GM23338 (cell line): ENCODE measurements at regions not wholly inside any gene's neighbourhood (a gene's known extent, or its start where the extent isn't known, plus 50 kb on each side); places are given as distances from the start of the nearest gene placed in this dataset.

Source experiments
- ATAC-seq: fragments of 200-7000 bp; cut with Tn5 transposase; 3 replicates; pipeline ENCODE4 v1.9.1; 2020
- DNase-seq: peaks from one replicate; pipeline ENCODE4 v3.0.0-alpha.2; 2015; ENCODE audit warnings: low spot score
- H2AFZ ChIP-seq: fragments of 200-600 bp; sonication (generic); 2 replicates; pipeline ENCODE4 v1.8.0; 2016; ENCODE audit warnings: antibody characterized with exemption, mild to moderate bottlenecking, moderate library complexity
- H3F3A ChIP-seq: fragments of 200-600 bp; sonication (generic); replicated peaks from 2 replicates; pipeline ENCODE4 v1.8.0; 2017; ENCODE audit warnings: antibody characterized with exemption, mixed run types, low read depth
- H3K27ac ChIP-seq: fragments of 200-600 bp; sonication (generic); 2 replicates; pipeline ENCODE4 v1.6.1; 2016; ENCODE audit warnings: low read depth
- H3K27me3 ChIP-seq: fragments of 200-600 bp; sonication (generic); 2 replicates; pipeline ENCODE4 v1.8.0; 2016; ENCODE audit warnings: mild to moderate bottlenecking, mixed run types, moderate library complexity; ENCODE audit not compliant: insufficient read depth
- H3K36me3 ChIP-seq: fragments of 200-600 bp; sonication (generic); 2 replicates; pipeline ENCODE4 v1.8.0; 2016; ENCODE audit warnings: mild to moderate bottlenecking; ENCODE audit not compliant: insufficient read depth
- H3K4me1 ChIP-seq: fragments of 200-600 bp; sonication (generic); 2 replicates; pipeline ENCODE4 v1.8.0; 2016; ENCODE audit warnings: mild to moderate bottlenecking, moderate library complexity; ENCODE audit not compliant: insufficient read depth
- H3K4me2 ChIP-seq: fragments of 200-600 bp; sonication (generic); 2 replicates; pipeline ENCODE4 v1.7.1; 2017; ENCODE audit warnings: mixed run types
- H3K4me3 ChIP-seq: fragments of 200-600 bp; sonication (generic); 2 replicates; pipeline ENCODE4 v1.6.1; 2016; ENCODE audit warnings: mixed run types
- H3K79me2 ChIP-seq: fragments of 200-600 bp; sonication (generic); replicated peaks from 2 replicates; pipeline ENCODE4 v1.8.0; 2017; ENCODE audit warnings: mild to moderate bottlenecking; ENCODE audit not compliant: insufficient read depth
- H3K9me2 ChIP-seq: fragments of 200-600 bp; sonication (generic); 2 replicates; pipeline ENCODE4 v1.8.0; 2017; ENCODE audit not compliant: insufficient read depth
- H4K20me1 ChIP-seq: fragments of 200-600 bp; sonication (generic); replicated peaks from 2 replicates; pipeline ENCODE4 v1.8.0; 2017; ENCODE audit warnings: mild to moderate bottlenecking; ENCODE audit not compliant: insufficient read depth
- H3K27ac Mint-ChIP-seq: 2 replicates; pipeline ENCODE4 v1.8.0; 2020; ENCODE audit warnings: inconsistent platforms, mild to moderate bottlenecking, moderate library complexity, mixed read lengths
- H3K27me3 Mint-ChIP-seq: 3 replicates; pipeline ENCODE4 v1.8.0; 2022; ENCODE audit warnings: low read depth, mild to moderate bottlenecking, moderate library complexity, mixed read lengths, inconsistent platforms; ENCODE audit not compliant: insufficient read depth, poor library complexity
- H3K36me3 Mint-ChIP-seq: 3 replicates; pipeline ENCODE4 v1.8.0; 2021; ENCODE audit warnings: low read depth, mild to moderate bottlenecking, inconsistent platforms, moderate library complexity, mixed read lengths
- H3K4me1 Mint-ChIP-seq: 3 replicates; pipeline ENCODE4 v1.8.0; 2020; ENCODE audit warnings: mild to moderate bottlenecking, inconsistent platforms, mixed read lengths
- H3K4me3 Mint-ChIP-seq: 3 replicates; pipeline ENCODE4 v1.8.0; 2021; ENCODE audit warnings: moderate library complexity, mild to moderate bottlenecking, inconsistent platforms, mixed read lengths
- H3K9me3 Mint-ChIP-seq: 3 replicates; pipeline ENCODE4 v1.8.0; 2020; ENCODE audit warnings: moderate library complexity, mild to moderate bottlenecking, inconsistent platforms, mixed read lengths
- CREB1 ChIP-seq: fragments of 250-450 bp; sonication (Bioruptor Pico); IDR thresholded peaks from 2 replicates; pipeline ENCODE4 v1.5.0; 2020; ENCODE audit warnings: low read depth, mild to moderate bottlenecking, moderate library complexity
- EZH2 ChIP-seq: fragments of 200-600 bp; sonication (generic); IDR thresholded peaks from one replicate; pipeline ENCODE4 v1.8.0; 2017; ENCODE audit warnings: antibody characterized with exemption, mild to moderate bottlenecking, low read depth; ENCODE audit not compliant: unreplicated experiment
- EZH2phosphoT487 ChIP-seq: fragments of 200-600 bp; sonication (generic); IDR thresholded peaks from one replicate; pipeline ENCODE4 v1.8.1; 2018; ENCODE audit warnings: antibody characterized with exemption; ENCODE audit not compliant: unreplicated experiment
- JUNB ChIP-seq: IDR thresholded peaks from one replicate; pipeline ENCODE4 v1.6.1; 2016; ENCODE audit warnings: antibody characterized with exemption; ENCODE audit not compliant: unreplicated experiment
- NANOG ChIP-seq: IDR thresholded peaks from 2 replicates; pipeline ENCODE4 v1.6.1; 2016; ENCODE audit warnings: antibody characterized with exemption, borderline replicate concordance
- STAT1 ChIP-seq: IDR thresholded peaks from one replicate; pipeline ENCODE4 v1.6.1; 2016; ENCODE audit warnings: antibody characterized with exemption; ENCODE audit not compliant: unreplicated experiment
- ZNF331 ChIP-seq: fragments of 250-450 bp; sonication (Bioruptor Pico); IDR thresholded peaks from 2 replicates; pipeline ENCODE4 v1.5.0; 2020; ENCODE audit warnings: low read depth, mild to moderate bottlenecking, moderate library complexity
- TF ChIP-seq, protein P1 (sequence below): fragments of 250-450 bp; sonication (Bioruptor Pico); IDR thresholded peaks from 2 replicates; pipeline ENCODE4 v1.5.0; 2020; ENCODE audit warnings: mild to moderate bottlenecking, moderate library complexity

DNA sequence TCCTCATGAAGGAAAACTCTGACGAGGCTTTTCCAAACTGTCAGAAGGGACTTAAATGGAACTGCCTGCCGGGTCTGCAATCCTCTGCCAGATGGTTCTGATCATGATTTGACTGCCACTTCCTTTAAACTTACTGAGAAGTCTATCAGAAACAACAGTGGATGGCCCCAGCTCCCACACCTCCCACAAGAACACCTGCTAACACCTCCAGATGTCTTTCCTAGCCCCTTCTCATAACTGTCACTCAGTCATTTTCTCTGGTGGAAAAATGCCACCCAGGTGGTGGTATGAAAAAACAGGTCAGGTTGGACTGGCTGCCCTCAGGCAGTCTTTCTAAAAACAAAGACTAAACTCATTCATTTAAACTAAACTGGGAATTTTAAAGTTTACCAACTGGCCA lies 66.7 kb upstream of the ABCD3 start:
- Mint-ChIP-seq H3K9me3 (no peaks in the 10 kb centered on the region; the same call in 2 of the 3 replicates), H3K27me3 (peaks cover 1% of the 10 kb centered on the region), H3K36me3 (no peaks in the 10 kb centered on the region), H3K4me1 (no peaks in the 10 kb centered on the region), H3K27ac (no peak overlapping the region), H3K4me3 (no peak overlapping the region)
- ATAC-seq, result no peak
- H2AFZ ChIP-seq, result no peak overlapping the region
- no peak for DNase-seq
- no peak overlapping the region for H3K4me3 ChIP-seq
- H3K36me3 ChIP-seq, result no peaks in the 10 kb centered on the region
- H4K20me1 ChIP-seq, result no peaks in the 10 kb centered on the region
- no peaks in the 10 kb centered on the region for H3K9me2 ChIP-seq
- TF ChIP-seq CREB1, result no peak
- no peak for TF ChIP-seq NANOG
- no peaks in the 10 kb centered on the region for H3F3A ChIP-seq
- no peaks in the 10 kb centered on the region for H3K4me1 ChIP-seq
- no peak overlapping the region for H3K4me2 ChIP-seq
- no peaks in the 10 kb centered on the region for H3K79me2 ChIP-seq
- H3K27me3 ChIP-seq, result no peaks in the 10 kb centered on the region
- no peak overlapping the region for H3K27ac ChIP-seq

DNA sequence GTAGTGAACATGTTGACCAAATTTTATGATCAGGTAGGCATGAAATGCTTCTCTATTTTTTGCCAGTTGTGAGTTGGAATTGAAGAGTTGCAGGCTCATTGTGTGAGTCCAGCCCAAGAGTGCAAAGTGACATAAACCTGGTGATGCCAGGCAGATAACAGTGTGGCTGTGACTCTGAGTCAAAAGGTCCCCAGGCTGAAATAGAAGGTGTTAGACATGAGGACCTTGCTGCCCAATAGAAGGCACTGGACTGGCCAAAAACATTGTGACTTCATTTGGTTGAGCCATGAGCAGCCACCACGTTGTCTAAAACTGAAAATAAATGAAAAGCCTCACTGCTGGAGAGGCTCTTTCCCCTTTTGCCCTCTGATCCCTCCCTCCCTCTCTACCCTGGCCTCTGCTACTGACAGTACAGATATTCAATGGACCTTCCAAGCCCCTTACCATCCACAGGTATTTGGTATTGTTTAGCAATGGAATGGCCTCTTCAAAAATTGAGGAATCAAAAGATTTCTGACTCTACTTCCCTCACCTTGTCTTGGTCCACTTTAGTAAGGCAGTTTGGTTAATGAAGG lies 67.8 kb upstream of the ABCD3 start:
- no peaks in the 10 kb centered on the region for H3K36me3 ChIP-seq
- H3K27ac ChIP-seq, result no peak overlapping the region
- H3K27me3 ChIP-seq, result no peaks in the 10 kb centered on the region
- no peak overlapping the region for H3K4me3 ChIP-seq
- no peaks in the 10 kb centered on the region; the same call in 2 of the 3 replicates for H3K9me3 Mint-ChIP-seq
- no peak overlapping the region for H3K27ac Mint-ChIP-seq
- no peaks in the 10 kb centered on the region for H3K4me1 Mint-ChIP-seq
- no peak overlapping the region for H3K4me3 Mint-ChIP-seq
- no peak overlapping the region for H2AFZ ChIP-seq
- no peaks in the 10 kb centered on the region for H3K4me1 ChIP-seq
- TF ChIP-seq ZNF331 (CRISPR knock-in tag), result no peak
- H3K4me2 ChIP-seq, result no peak overlapping the region
- ATAC-seq (no peak), DNase-seq (no peak)
- H3K27me3 Mint-ChIP-seq, result peaks cover 1% of the 10 kb centered on the region
- no peaks in the 10 kb centered on the region for H3K9me2 ChIP-seq
- H3F3A ChIP-seq, result no peaks in the 10 kb centered on the region
- H3K36me3 Mint-ChIP-seq, result no peaks in the 10 kb centered on the region
- no peaks in the 10 kb centered on the region for H4K20me1 ChIP-seq
- no peaks in the 10 kb centered on the region for H3K79me2 ChIP-seq

DNA sequence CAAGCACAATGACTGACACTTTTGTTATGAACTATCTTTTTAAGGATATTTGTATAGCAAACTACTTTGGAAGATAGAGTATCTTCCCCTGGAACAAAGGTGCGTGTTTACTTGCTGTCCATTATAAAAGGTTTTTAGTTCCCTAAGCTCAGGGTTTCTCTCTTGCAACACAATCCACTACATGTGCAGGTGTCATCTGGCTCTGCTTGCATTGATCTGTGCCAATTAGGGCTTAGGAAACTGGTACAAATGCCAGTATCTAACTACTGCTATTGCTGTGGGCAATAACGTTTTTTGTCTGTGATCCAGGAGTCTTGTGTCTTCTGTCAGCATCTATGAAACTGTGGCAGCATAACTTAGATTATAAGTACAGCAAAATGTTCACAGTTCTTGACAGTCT lies 68.3 kb upstream of the ABCD3 start:
- no peaks in the 10 kb centered on the region for H3K9me2 ChIP-seq
- Mint-ChIP-seq H3K9me3 (no peaks in the 10 kb centered on the region; the same call in 2 of the 3 replicates), H3K4me3 (no peak overlapping the region), H3K27me3 (peaks cover 4% of the 10 kb centered on the region), H3K36me3 (no peaks in the 10 kb centered on the region), H3K27ac (no peak overlapping the region), H3K4me1 (no peaks in the 10 kb centered on the region)
- H3K27me3 ChIP-seq, result no peaks in the 10 kb centered on the region
- no peaks in the 10 kb centered on the region for H3F3A ChIP-seq
- no peak for DNase-seq
- H3K79me2 ChIP-seq, result no peaks in the 10 kb centered on the region
- no peaks in the 10 kb centered on the region for H3K4me1 ChIP-seq
- H2AFZ ChIP-seq, result no peak overlapping the region
- no peaks in the 10 kb centered on the region for H3K36me3 ChIP-seq
- no peak overlapping the region for H3K4me3 ChIP-seq
- H3K4me2 ChIP-seq, result no peak overlapping the region
- no peak for ATAC-seq
- no peaks in the 10 kb centered on the region for H4K20me1 ChIP-seq
- no peak overlapping the region for H3K27ac ChIP-seq
- TF ChIP-seq JUNB (no peak), EZH2 (no peak), STAT1 (no peak), CREB1 (no peak), ZNF331 (CRISPR knock-in tag) (no peak), NANOG (no peak), EZH2phosphoT487 (no peak)
- TF ChIP-seq, protein P1, sequence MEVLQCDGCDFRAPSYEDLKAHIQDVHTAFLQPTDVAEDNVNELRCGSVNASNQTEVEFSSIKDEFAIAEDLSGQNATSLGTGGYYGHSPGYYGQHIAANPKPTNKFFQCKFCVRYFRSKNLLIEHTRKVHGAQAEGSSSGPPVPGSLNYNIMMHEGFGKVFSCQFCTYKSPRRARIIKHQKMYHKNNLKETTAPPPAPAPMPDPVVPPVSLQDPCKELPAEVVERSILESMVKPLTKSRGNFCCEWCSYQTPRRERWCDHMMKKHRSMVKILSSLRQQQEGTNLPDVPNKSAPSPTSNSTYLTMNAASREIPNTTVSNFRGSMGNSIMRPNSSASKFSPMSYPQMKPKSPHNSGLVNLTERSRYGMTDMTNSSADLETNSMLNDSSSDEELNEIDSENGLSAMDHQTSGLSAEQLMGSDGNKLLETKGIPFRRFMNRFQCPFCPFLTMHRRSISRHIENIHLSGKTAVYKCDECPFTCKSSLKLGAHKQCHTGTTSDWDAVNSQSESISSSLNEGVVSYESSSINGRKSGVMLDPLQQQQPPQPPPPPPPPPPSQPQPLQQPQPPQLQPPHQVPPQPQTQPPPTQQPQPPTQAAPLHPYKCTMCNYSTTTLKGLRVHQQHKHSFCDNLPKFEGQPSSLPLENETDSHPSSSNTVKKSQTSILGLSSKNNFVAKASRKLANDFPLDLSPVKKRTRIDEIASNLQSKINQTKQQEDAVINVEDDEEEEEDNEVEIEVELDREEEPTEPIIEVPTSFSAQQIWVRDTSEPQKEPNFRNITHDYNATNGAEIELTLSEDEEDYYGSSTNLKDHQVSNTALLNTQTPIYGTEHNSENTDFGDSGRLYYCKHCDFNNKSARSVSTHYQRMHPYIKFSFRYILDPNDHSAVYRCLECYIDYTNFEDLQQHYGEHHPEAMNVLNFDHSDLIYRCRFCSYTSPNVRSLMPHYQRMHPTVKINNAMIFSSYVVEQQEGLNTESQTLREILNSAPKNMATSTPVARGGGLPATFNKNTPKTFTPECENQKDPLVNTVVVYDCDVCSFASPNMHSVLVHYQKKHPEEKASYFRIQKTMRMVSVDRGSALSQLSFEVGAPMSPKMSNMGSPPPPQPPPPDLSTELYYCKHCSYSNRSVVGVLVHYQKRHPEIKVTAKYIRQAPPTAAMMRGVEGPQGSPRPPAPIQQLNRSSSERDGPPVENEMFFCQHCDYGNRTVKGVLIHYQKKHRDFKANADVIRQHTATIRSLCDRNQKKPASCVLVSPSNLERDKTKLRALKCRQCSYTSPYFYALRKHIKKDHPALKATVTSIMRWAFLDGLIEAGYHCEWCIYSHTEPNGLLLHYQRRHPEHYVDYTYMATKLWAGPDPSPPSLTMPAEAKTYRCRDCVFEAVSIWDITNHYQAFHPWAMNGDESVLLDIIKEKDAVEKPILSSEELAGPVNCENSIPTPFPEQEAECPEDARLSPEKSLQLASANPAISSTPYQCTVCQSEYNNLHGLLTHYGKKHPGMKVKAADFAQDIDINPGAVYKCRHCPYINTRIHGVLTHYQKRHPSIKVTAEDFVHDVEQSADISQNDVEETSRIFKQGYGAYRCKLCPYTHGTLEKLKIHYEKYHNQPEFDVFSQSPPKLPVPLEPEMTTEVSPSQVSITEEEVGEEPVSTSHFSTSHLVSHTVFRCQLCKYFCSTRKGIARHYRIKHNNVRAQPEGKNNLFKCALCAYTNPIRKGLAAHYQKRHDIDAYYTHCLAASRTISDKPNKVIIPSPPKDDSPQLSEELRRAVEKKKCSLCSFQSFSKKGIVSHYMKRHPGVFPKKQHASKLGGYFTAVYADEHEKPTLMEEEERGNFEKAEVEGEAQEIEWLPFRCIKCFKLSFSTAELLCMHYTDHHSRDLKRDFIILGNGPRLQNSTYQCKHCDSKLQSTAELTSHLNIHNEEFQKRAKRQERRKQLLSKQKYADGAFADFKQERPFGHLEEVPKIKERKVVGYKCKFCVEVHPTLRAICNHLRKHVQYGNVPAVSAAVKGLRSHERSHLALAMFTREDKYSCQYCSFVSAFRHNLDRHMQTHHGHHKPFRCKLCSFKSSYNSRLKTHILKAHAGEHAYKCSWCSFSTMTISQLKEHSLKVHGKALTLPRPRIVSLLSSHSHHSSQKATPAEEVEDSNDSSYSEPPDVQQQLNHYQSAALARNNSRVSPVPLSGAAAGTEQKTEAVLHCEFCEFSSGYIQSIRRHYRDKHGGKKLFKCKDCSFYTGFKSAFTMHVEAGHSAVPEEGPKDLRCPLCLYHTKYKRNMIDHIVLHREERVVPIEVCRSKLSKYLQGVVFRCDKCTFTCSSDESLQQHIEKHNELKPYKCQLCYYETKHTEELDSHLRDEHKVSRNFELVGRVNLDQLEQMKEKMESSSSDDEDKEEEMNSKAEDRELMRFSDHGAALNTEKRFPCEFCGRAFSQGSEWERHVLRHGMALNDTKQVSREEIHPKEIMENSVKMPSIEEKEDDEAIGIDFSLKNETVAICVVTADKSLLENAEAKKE (CRISPR knock-in tag), result no peak
